Neural cell (in vitro differentiated cells): ENCODE measurements at regions not wholly inside any gene's neighbourhood (a gene's known extent, or its start where the extent isn't known, plus 50 kb on each side); places are given as distances from the start of the nearest gene placed in this dataset.
"Not testable (repeated sequence)": the region's sequence is repeated elsewhere in the genome, so short reads cannot be mapped to it uniquely, and the experiment has no call there.

Experiments used
- H2AFZ ChIP-seq: fragments of 200-600, 300-800 bp; sonication (generic), shearing (Covaris generic); 2 replicates; pipeline ENCODE4 v1.6.0; 2014; ENCODE audit warnings: low read depth, mild to moderate bottlenecking, antibody characterized with exemption, low read length, moderate library complexity
- H3F3A ChIP-seq: fragments of 200-600 bp; shearing (Covaris generic); 2 replicates; pipeline ENCODE4 v1.6.1; 2016; ENCODE audit warnings: mild to moderate bottlenecking, moderate library complexity, mixed read lengths, antibody characterized with exemption, low read length; ENCODE audit not compliant: insufficient read depth, poor library complexity, severe bottlenecking
- H3K27ac ChIP-seq: fragments of 200-600, 300-800 bp; sonication (generic), shearing (Covaris generic); 2 replicates; pipeline ENCODE4 v1.5.1; 2014; ENCODE audit warnings: mild to moderate bottlenecking, low read length, moderate library complexity
- H3K27me3 ChIP-seq: fragments of 300-800, 200-600 bp; sonication (generic), shearing (Covaris generic); 2 replicates; pipeline ENCODE4 v1.6.0; 2014; ENCODE audit warnings: mild to moderate bottlenecking, low read depth, low read length, moderate library complexity; ENCODE audit not compliant: insufficient read depth
- H3K36me3 ChIP-seq: fragments of 300-800, 200-600 bp; sonication (generic), shearing (Covaris generic); 2 replicates; pipeline ENCODE4 v1.5.1; 2014; ENCODE audit warnings: mild to moderate bottlenecking, antibody characterized with exemption, low read length, moderate library complexity; ENCODE audit not compliant: insufficient read depth
- H3K4me2 ChIP-seq: fragments of 300-800, 200-600 bp; sonication (generic), shearing (Covaris generic); 2 replicates; pipeline ENCODE4 v1.6.0; 2014; ENCODE audit warnings: mild to moderate bottlenecking, low read length
- H3K4me3 ChIP-seq: fragments of 300-800, 200-600 bp; sonication (generic), shearing (Covaris generic); 2 replicates; pipeline ENCODE4 v1.5.1; 2014; ENCODE audit warnings: mild to moderate bottlenecking, low read length, moderate library complexity
- H3K79me2 ChIP-seq: fragments of 200-600 bp; shearing (Covaris generic); replicated peaks from 2 replicates; pipeline ENCODE4 v1.6.0; 2014; ENCODE audit warnings: mild to moderate bottlenecking, low read length, moderate library complexity; ENCODE audit not compliant: insufficient read depth
- H3K9ac ChIP-seq: fragments of 300-800, 200-600 bp; sonication (generic), shearing (Covaris generic); 2 replicates; pipeline ENCODE4 v1.6.1; 2016; ENCODE audit warnings: mild to moderate bottlenecking, low read length, mixed read lengths
- H3K9me2 ChIP-seq: fragments of 200-600 bp; shearing (Covaris generic); 2 replicates; pipeline ENCODE4 v1.6.1; 2016; ENCODE audit warnings: mild to moderate bottlenecking, low read length, mixed read lengths; ENCODE audit not compliant: insufficient read depth
- H3K9me3 ChIP-seq: fragments of 200-600, 300-800 bp; sonication (generic), shearing (Covaris generic); 2 replicates; pipeline ENCODE4 v1.6.1; 2016; ENCODE audit warnings: mild to moderate bottlenecking, mixed run types, low read length, moderate library complexity, mixed read lengths
- H4K20me1 ChIP-seq: fragments of 200-600 bp; shearing (Covaris generic); 2 replicates; pipeline ENCODE4 v1.6.1; 2016; ENCODE audit warnings: mild to moderate bottlenecking, mixed run types; ENCODE audit not compliant: insufficient read depth
- EP300 ChIP-seq: fragments of 450-650 bp; conservative IDR thresholded peaks from 2 replicates; pipeline ENCODE4 v1.6.1; 2014; ENCODE audit warnings: antibody characterized with exemption, mild to moderate bottlenecking, moderate library complexity; ENCODE audit not compliant: poor library complexity, severe bottlenecking
- EZH2 ChIP-seq: fragments of 200-600, 300-800 bp; shearing (Covaris generic), sonication (generic); IDR thresholded peaks from 2 replicates; pipeline ENCODE4 v1.6.1; 2014; ENCODE audit warnings: antibody characterized with exemption, low read length, borderline replicate concordance, mild to moderate bottlenecking; ENCODE audit not compliant: insufficient read depth, poor library complexity, severe bottlenecking
- MXI1 ChIP-seq: fragments of 450-650 bp; conservative IDR thresholded peaks from 2 replicates; pipeline ENCODE4 v1.6.1; 2014; ENCODE audit warnings: antibody characterized with exemption, mild to moderate bottlenecking; ENCODE audit not compliant: poor library complexity, severe bottlenecking
- POLR2AphosphoS5 ChIP-seq: IDR thresholded peaks from 2 replicates; pipeline ENCODE4 v1.6.1; 2012
- RAD21 ChIP-seq: fragments of 450-650 bp; conservative IDR thresholded peaks from 2 replicates; pipeline ENCODE4 v1.6.1; 2014; ENCODE audit warnings: antibody characterized with exemption, mild to moderate bottlenecking, moderate library complexity
- SMC3 ChIP-seq: fragments of 450-650 bp; conservative IDR thresholded peaks from 2 replicates; pipeline ENCODE4 v1.6.1; 2014; ENCODE audit warnings: antibody characterized with exemption, mild to moderate bottlenecking, moderate library complexity; ENCODE audit not compliant: poor library complexity
- TAF1 ChIP-seq: IDR thresholded peaks from 2 replicates; pipeline ENCODE4 v1.6.1; 2012; ENCODE audit warnings: low read depth
- TF ChIP-seq, protein P1 (sequence below): fragments of 450-650 bp; IDR thresholded peaks from 2 replicates; pipeline ENCODE4 v1.5.1; 2014; ENCODE audit warnings: antibody characterized with exemption, mild to moderate bottlenecking, moderate library complexity; ENCODE audit not compliant: poor library complexity, severe bottlenecking
- TF ChIP-seq, protein P2 (sequence below): IDR thresholded peaks from 2 replicates; pipeline ENCODE4 v1.6.1; 2012; ENCODE audit warnings: borderline replicate concordance

DNA sequence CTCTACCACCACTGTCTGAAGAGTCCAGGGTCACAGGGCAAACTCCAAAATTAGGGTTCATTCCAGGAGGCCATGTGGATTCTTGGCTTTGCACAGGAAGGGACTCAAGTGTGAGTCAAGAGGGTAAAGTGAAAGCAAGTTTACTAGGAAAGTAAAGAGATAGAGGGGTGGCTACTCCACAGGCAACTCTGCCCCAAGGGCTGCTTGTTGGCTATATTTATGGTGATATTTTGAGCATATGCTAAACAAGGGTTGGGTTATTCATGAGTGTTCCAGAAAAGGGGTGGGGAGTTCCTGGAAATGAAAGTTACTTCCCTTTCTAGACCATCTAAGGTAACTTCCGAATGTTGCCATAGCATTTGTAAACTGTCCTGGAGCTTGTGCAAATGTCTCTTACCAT lies 1222.0 kb upstream of the TENM3 start:
- Histone ChIP-seq H3K9me2 (no peaks in the 10 kb centered on the region), H3K4me2 (no peak overlapping the region), H4K20me1 (no peaks in the 10 kb centered on the region)

DNA sequence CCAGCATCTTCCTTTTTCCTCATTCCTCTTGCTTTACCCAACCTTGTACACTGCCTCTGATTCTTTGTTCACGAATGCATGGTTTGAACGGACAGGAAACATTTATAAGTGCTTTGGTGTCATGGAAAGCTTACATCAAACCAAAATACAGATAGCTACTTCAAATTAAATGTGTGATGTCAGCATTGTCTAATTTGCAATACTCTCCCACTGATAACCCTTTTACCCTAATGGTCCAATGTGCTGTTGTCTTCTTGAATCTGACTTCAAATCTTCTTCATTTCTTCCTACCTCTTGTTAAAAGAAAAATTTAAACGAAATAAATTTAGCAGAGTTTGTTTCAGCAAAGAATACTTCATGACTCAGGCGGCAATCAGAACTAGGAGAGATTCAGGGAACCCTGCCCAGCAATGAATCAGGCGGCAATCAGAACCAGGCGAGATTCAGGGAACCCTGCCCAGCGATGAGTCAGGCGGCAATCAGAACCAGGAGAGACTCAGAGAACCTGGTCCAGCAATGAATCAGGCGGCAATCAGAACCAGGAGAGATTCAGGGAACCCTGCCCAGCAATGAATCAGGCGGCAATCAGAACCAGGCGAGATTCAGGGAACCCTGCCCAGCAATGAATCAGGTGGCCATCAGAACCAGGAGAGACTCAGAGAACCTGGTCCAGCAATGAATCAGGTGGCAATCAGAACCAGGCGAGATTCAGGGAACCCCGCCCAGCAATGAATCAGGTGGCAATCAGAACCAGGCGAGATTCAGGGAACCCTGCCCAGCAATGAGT lies 1212.9 kb upstream of the TENM3 start:
- H3K79me2 ChIP-seq, H3K9me2 ChIP-seq, H3K4me2 ChIP-seq: not testable (repeated sequence)

More for the DNA sequence above, 1222.0 kb upstream of the TENM3 start:
- Histone ChIP-seq H2AFZ (no peak overlapping the region), H3K27me3 (no peaks in the 10 kb centered on the region), H3K27ac (no peak overlapping the region), H3K4me3 (no peak overlapping the region), H3K9me3 (no peaks in the 10 kb centered on the region), H3K36me3 (no peaks in the 10 kb centered on the region), H3F3A (no peaks in the 10 kb centered on the region), H3K9ac (no peak overlapping the region), H3K79me2 (no peaks in the 10 kb centered on the region)
- TF ChIP-seq POLR2AphosphoS5 (no peak), SMC3 (no peak), RAD21 (no peak), MXI1 (no peak), EZH2 (no peak), TAF1 (no peak), EP300 (no peak)
- TF ChIP-seq, protein P1, sequence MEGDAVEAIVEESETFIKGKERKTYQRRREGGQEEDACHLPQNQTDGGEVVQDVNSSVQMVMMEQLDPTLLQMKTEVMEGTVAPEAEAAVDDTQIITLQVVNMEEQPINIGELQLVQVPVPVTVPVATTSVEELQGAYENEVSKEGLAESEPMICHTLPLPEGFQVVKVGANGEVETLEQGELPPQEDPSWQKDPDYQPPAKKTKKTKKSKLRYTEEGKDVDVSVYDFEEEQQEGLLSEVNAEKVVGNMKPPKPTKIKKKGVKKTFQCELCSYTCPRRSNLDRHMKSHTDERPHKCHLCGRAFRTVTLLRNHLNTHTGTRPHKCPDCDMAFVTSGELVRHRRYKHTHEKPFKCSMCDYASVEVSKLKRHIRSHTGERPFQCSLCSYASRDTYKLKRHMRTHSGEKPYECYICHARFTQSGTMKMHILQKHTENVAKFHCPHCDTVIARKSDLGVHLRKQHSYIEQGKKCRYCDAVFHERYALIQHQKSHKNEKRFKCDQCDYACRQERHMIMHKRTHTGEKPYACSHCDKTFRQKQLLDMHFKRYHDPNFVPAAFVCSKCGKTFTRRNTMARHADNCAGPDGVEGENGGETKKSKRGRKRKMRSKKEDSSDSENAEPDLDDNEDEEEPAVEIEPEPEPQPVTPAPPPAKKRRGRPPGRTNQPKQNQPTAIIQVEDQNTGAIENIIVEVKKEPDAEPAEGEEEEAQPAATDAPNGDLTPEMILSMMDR, result no peak
- TF ChIP-seq, protein P2, sequence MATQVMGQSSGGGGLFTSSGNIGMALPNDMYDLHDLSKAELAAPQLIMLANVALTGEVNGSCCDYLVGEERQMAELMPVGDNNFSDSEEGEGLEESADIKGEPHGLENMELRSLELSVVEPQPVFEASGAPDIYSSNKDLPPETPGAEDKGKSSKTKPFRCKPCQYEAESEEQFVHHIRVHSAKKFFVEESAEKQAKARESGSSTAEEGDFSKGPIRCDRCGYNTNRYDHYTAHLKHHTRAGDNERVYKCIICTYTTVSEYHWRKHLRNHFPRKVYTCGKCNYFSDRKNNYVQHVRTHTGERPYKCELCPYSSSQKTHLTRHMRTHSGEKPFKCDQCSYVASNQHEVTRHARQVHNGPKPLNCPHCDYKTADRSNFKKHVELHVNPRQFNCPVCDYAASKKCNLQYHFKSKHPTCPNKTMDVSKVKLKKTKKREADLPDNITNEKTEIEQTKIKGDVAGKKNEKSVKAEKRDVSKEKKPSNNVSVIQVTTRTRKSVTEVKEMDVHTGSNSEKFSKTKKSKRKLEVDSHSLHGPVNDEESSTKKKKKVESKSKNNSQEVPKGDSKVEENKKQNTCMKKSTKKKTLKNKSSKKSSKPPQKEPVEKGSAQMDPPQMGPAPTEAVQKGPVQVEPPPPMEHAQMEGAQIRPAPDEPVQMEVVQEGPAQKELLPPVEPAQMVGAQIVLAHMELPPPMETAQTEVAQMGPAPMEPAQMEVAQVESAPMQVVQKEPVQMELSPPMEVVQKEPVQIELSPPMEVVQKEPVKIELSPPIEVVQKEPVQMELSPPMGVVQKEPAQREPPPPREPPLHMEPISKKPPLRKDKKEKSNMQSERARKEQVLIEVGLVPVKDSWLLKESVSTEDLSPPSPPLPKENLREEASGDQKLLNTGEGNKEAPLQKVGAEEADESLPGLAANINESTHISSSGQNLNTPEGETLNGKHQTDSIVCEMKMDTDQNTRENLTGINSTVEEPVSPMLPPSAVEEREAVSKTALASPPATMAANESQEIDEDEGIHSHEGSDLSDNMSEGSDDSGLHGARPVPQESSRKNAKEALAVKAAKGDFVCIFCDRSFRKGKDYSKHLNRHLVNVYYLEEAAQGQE, result no peak

DNA sequence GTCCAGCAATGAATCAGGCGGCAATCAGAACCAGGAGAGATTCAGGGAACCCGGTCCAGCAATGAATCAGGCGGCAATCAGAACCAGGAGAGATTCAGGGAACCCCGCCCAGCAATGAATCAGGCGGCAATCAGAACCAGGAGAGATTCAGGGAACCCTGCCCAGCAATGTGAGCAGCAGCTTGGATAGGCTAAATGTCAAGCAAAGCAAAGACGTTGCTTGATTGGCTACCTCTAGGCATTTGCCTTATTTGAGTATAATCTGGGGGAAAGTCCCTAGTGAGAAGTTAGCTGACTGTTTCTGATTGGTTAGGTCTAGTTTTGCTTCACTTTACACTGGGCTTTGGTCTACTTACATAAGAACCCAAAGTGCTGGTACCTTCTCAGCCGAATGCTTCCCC lies 1212.2 kb upstream of the TENM3 start:
- Histone ChIP-seq H3K36me3 (no peaks in the 10 kb centered on the region), H3K4me3 (no peak overlapping the region), H2AFZ (no peak overlapping the region), H3F3A (no peaks in the 10 kb centered on the region), H3K4me2 (no peak overlapping the region), H3K27me3 (no peaks in the 10 kb centered on the region), H3K79me2 (no peaks in the 10 kb centered on the region), H3K9ac (no peak overlapping the region), H3K9me3 (no peaks in the 10 kb centered on the region), H4K20me1 (no peaks in the 10 kb centered on the region), H3K27ac (no peak overlapping the region), H3K9me2 (no peaks in the 10 kb centered on the region)
- TF ChIP-seq EP300, result no peak
- no peak for TF ChIP-seq MXI1
- TF ChIP-seq, protein P2, result no peak

More for the DNA sequence above, 1212.9 kb upstream of the TENM3 start:
- not testable (repeated sequence) for H3K36me3 ChIP-seq, H4K20me1 ChIP-seq, H3F3A ChIP-seq, H2AFZ ChIP-seq, H3K27ac ChIP-seq, H3K27me3 ChIP-seq, H3K4me3 ChIP-seq, H3K9ac ChIP-seq, H3K9me3 ChIP-seq
